22Rv1 (cell line): ENCODE measurements at regions not wholly inside any gene's neighbourhood (a gene's known extent, or its start where the extent isn't known, plus 50 kb on each side); places are given as distances from the start of the nearest gene placed in this dataset.

ENCODE experiments used
- CTCF ChIP-seq: fragments of 450-650 bp; IDR thresholded peaks from 2 replicates; pipeline ENCODE4 v1.5.1; 2017; ENCODE audit warnings: mild to moderate bottlenecking
- ZFX ChIP-seq: fragments of 450-650 bp; IDR thresholded peaks from 2 replicates; pipeline ENCODE4 v1.6.1; 2017; ENCODE audit warnings: antibody characterized with exemption, borderline replicate concordance

GRCh38 chr1:168407832-168408538, 127.3 kb downstream of the TBX19 start:
- TF ChIP-seq CTCF (no peak), ZFX (no peak)
